WTC11 (cell line): ENCODE measurements at regions not wholly inside any gene's neighbourhood (a gene's known extent, or its start where the extent isn't known, plus 50 kb on each side); places are given as distances from the start of the nearest gene placed in this dataset.

ENCODE experiments used
- CREB1 ChIP-seq: sonication (generic); formaldehyde crosslinking; IDR thresholded peaks from 2 replicates; pipeline ENCODE4 v1.8.0; 2023; ENCODE audit warnings: mild to moderate bottlenecking, missing genetic modification reagents
- CTCF ChIP-seq: fragments of 200-600 bp; IDR thresholded peaks from 2 replicates; pipeline ENCODE4 v1.8.0; 2022; ENCODE audit warnings: antibody characterized with exemption
- TCF7 ChIP-seq: sonication (generic); formaldehyde crosslinking; IDR thresholded peaks from 2 replicates; pipeline ENCODE4 v1.8.0; 2022; ENCODE audit warnings: mild to moderate bottlenecking, low read depth, missing genetic modification reagents, moderate library complexity
- ZMAT4 ChIP-seq: fragments of 250-450 bp; sonication (Bioruptor Pico); IDR thresholded peaks from 2 replicates; pipeline ENCODE4 v1.9.0; 2021; ENCODE audit warnings: mild to moderate bottlenecking

- TF ChIP-seq CTCF: no peak
- no peak for TF ChIP-seq ZMAT4
- no peak for TF ChIP-seq TCF7 (CRISPR knock-in tag)
- TF ChIP-seq CREB1 (CRISPR knock-in tag): no peak
Observed at GRCh38 chr11:119910650-119911049, 181.7 kb upstream of the NECTIN1 start.
